ENCODE measurements at regions not wholly inside any gene's neighbourhood (a gene's known extent, or its start where the extent isn't known, plus 50 kb on each side); places are given as distances from the start of the nearest gene placed in this dataset.

GRCh38 chr3:5277612-5278236, 90.2 kb downstream of the EDEM1 start:
- no peaks in the 10 kb centered on the region for H3K79me2 ChIP-seq (ENCODE audit: insufficient read depth, low read length)
- H3K4me3 ChIP-seq (ENCODE audit: insufficient read depth, low read depth, low read length): no peak overlapping the region
- H3K36me3 Mint-ChIP-seq (ENCODE audit: low read depth, unreplicated experiment): no peaks in the 10 kb centered on the region
- peaks cover 6% of the 10 kb centered on the region for H3K9me3 Mint-ChIP-seq (ENCODE audit: unreplicated experiment)
- no peaks in the 10 kb centered on the region for H4K20me1 ChIP-seq (ENCODE audit: insufficient read depth, low read length)
- H2AFZ ChIP-seq (ENCODE audit: low read depth, low read length): no peak overlapping the region
- H3K4me2 ChIP-seq (ENCODE audit: low read length): no peak overlapping the region
- no peaks in the 10 kb centered on the region for H3K36me3 ChIP-seq (ENCODE audit: insufficient read depth, low read length)
- H3K27me3 ChIP-seq (ENCODE audit: insufficient read depth, low read length): no peaks in the 10 kb centered on the region
- no peak overlapping the region for H3K9ac ChIP-seq (ENCODE audit: low read length)
- no peak overlapping the region for H3K27ac ChIP-seq (ENCODE audit: low read depth, low read length)
- peaks cover 2% of the 10 kb centered on the region for H3K9me3 ChIP-seq (ENCODE audit: insufficient read depth, low read depth, low read length)
- no peak overlapping the region for H3K4me3 Mint-ChIP-seq (ENCODE audit: unreplicated experiment)
- no peak for TF ChIP-seq CTCF (IDR thresholded peaks at IDR 0.05; ENCODE audit: insufficient read depth, low read depth, low read length)
- TF ChIP-seq EZH2 (IDR thresholded peaks at IDR 0.05; ENCODE audit: insufficient read depth, low read length): no peak
- H3K4me1 ChIP-seq (ENCODE audit: insufficient read depth, low read length): peaks cover 13% of the 10 kb centered on the region
- no peaks in the 10 kb centered on the region for H3K27me3 Mint-ChIP-seq (ENCODE audit: low read depth, unreplicated experiment)
- H3K27ac Mint-ChIP-seq (ENCODE audit: unreplicated experiment): no peak overlapping the region
- peaks cover 11% of the 10 kb centered on the region for H3K4me1 Mint-ChIP-seq (ENCODE audit: low read depth, unreplicated experiment)
- FAIRE-seq: no peak
- DNase-seq (ENCODE audit: low read depth): no peak

GRCh38 chr3:5278666-5279065, 91.2 kb downstream of the EDEM1 start:
- H3K4me3 Mint-ChIP-seq (ENCODE audit: unreplicated experiment): no peak overlapping the region
- Histone ChIP-seq H3K9me3 (ENCODE audit: insufficient read depth, low read depth, low read length) (peaks cover 2% of the 10 kb centered on the region), H3K9ac (ENCODE audit: low read length) (no peak overlapping the region), H3K4me1 (ENCODE audit: insufficient read depth, low read length) (peaks cover 13% of the 10 kb centered on the region), H3K4me2 (ENCODE audit: low read length) (no peak overlapping the region), H3K4me3 (ENCODE audit: insufficient read depth, low read depth, low read length) (no peak overlapping the region), H3K36me3 (ENCODE audit: insufficient read depth, low read length) (no peaks in the 10 kb centered on the region), H3K27ac (ENCODE audit: low read depth, low read length) (no peak overlapping the region), H3K27me3 (ENCODE audit: insufficient read depth, low read length) (no peaks in the 10 kb centered on the region), H4K20me1 (ENCODE audit: insufficient read depth, low read length) (no peaks in the 10 kb centered on the region), H3K79me2 (ENCODE audit: insufficient read depth, low read length) (no peaks in the 10 kb centered on the region), H2AFZ (ENCODE audit: low read depth, low read length) (no peak overlapping the region)
- no peak overlapping the region for H3K27ac Mint-ChIP-seq (ENCODE audit: unreplicated experiment)
- H3K9me3 Mint-ChIP-seq (ENCODE audit: unreplicated experiment): peaks cover 9% of the 10 kb centered on the region
- DNase-seq (ENCODE audit: low read depth): no peak
- H3K27me3 Mint-ChIP-seq (ENCODE audit: low read depth, unreplicated experiment): no peaks in the 10 kb centered on the region
- no peak for TF ChIP-seq CTCF (IDR thresholded peaks at IDR 0.05; ENCODE audit: insufficient read depth, low read depth, low read length)
- TF ChIP-seq EZH2 (IDR thresholded peaks at IDR 0.05; ENCODE audit: insufficient read depth, low read length): no peak
- peaks cover 11% of the 10 kb centered on the region for H3K4me1 Mint-ChIP-seq (ENCODE audit: low read depth, unreplicated experiment)
- H3K36me3 Mint-ChIP-seq (ENCODE audit: low read depth, unreplicated experiment): no peaks in the 10 kb centered on the region
- FAIRE-seq: no peak

GRCh38 chr3:5282703-5283102, 95.2 kb downstream of the EDEM1 start:
- no peak for DNase-seq (ENCODE audit: low read depth)
- Mint-ChIP-seq H3K4me3 (ENCODE audit: unreplicated experiment) (no peak overlapping the region), H3K27ac (ENCODE audit: unreplicated experiment) (no peak overlapping the region), H3K27me3 (ENCODE audit: low read depth, unreplicated experiment) (no peaks in the 10 kb centered on the region), H3K4me1 (ENCODE audit: low read depth, unreplicated experiment) (peaks cover 5% of the 10 kb centered on the region), H3K9me3 (ENCODE audit: unreplicated experiment) (peaks cover 26% of the 10 kb centered on the region), H3K36me3 (ENCODE audit: low read depth, unreplicated experiment) (no peaks in the 10 kb centered on the region)
- H3K36me3 ChIP-seq (ENCODE audit: insufficient read depth, low read length): no peaks in the 10 kb centered on the region
- no peak overlapping the region for H3K9ac ChIP-seq (ENCODE audit: low read length)
- H4K20me1 ChIP-seq (ENCODE audit: insufficient read depth, low read length): no peaks in the 10 kb centered on the region
- no peak overlapping the region for H3K27ac ChIP-seq (ENCODE audit: low read depth, low read length)
- TF ChIP-seq EZH2 (IDR thresholded peaks at IDR 0.05; ENCODE audit: insufficient read depth, low read length) (no peak), CTCF (IDR thresholded peaks at IDR 0.05; ENCODE audit: insufficient read depth, low read depth, low read length) (no peak)
- no peak overlapping the region for H2AFZ ChIP-seq (ENCODE audit: low read depth, low read length)
- H3K4me1 ChIP-seq (ENCODE audit: insufficient read depth, low read length): peaks cover 6% of the 10 kb centered on the region
- H3K4me3 ChIP-seq (ENCODE audit: insufficient read depth, low read depth, low read length): no peak overlapping the region
- FAIRE-seq: no peak
- no peaks in the 10 kb centered on the region for H3K79me2 ChIP-seq (ENCODE audit: insufficient read depth, low read length)
- H3K27me3 ChIP-seq (ENCODE audit: insufficient read depth, low read length): no peaks in the 10 kb centered on the region
- no peak overlapping the region for H3K4me2 ChIP-seq (ENCODE audit: low read length)
- peaks cover 2% of the 10 kb centered on the region for H3K9me3 ChIP-seq (ENCODE audit: insufficient read depth, low read depth, low read length)
